Peyer's patch (tissue), 4 donors: ENCODE measurements at regions not wholly inside any gene's neighbourhood (a gene's known extent, or its start where the extent isn't known, plus 50 kb on each side); places are given as distances from the start of the nearest gene placed in this dataset.

Experiments used
- POLR2A ChIP-seq, 2 donors: fragments of 450-650 bp; IDR thresholded peaks; one replicate each; pipeline ENCODE4 v1.5.1; 2017; ENCODE audit warnings: antibody characterized with exemption in 2 of 2, mild to moderate bottlenecking in 2 of 2, moderate library complexity in 2 of 2
- TF ChIP-seq, protein P1 (sequence below), 6 experiments: fragments of 450-650 bp in 4 of 6; fragments of 200-600 bp in 2 of 6; sonication (generic) in 1 of 6; IDR thresholded peaks; one replicate each; pipeline ENCODE4 v1.5.1; 2017 to 2019; ENCODE audit warnings: antibody characterized with exemption in 6 of 6, mild to moderate bottlenecking in 3 of 6, moderate library complexity in 1 of 6

- TF ChIP-seq POLR2A (IDR thresholded peaks at IDR 0.05), result no peak
- TF ChIP-seq, protein P1, sequence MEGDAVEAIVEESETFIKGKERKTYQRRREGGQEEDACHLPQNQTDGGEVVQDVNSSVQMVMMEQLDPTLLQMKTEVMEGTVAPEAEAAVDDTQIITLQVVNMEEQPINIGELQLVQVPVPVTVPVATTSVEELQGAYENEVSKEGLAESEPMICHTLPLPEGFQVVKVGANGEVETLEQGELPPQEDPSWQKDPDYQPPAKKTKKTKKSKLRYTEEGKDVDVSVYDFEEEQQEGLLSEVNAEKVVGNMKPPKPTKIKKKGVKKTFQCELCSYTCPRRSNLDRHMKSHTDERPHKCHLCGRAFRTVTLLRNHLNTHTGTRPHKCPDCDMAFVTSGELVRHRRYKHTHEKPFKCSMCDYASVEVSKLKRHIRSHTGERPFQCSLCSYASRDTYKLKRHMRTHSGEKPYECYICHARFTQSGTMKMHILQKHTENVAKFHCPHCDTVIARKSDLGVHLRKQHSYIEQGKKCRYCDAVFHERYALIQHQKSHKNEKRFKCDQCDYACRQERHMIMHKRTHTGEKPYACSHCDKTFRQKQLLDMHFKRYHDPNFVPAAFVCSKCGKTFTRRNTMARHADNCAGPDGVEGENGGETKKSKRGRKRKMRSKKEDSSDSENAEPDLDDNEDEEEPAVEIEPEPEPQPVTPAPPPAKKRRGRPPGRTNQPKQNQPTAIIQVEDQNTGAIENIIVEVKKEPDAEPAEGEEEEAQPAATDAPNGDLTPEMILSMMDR (IDR thresholded peaks at IDR 0.05), result no peak
These were observed 396.1 kb downstream of the BRD1 start for GRCh38 chr22:49431551-49431950.
